HUDEP-2 (cell line): ENCODE measurements at regions not wholly inside any gene's neighbourhood (a gene's known extent, or its start where the extent isn't known, plus 50 kb on each side); places are given as distances from the start of the nearest gene placed in this dataset.
A peak's percentile ranks its signal among the peaks of the same experiment; 100 is the strongest.

Experiments used
- DNase-seq, 76 experiments: peaks; one replicate each; lab custom pipeline; 2025; ENCODE audit not compliant: unreplicated experiment in 76 of 76; lab: John Stamatoyannopoulos, UW

DNA sequence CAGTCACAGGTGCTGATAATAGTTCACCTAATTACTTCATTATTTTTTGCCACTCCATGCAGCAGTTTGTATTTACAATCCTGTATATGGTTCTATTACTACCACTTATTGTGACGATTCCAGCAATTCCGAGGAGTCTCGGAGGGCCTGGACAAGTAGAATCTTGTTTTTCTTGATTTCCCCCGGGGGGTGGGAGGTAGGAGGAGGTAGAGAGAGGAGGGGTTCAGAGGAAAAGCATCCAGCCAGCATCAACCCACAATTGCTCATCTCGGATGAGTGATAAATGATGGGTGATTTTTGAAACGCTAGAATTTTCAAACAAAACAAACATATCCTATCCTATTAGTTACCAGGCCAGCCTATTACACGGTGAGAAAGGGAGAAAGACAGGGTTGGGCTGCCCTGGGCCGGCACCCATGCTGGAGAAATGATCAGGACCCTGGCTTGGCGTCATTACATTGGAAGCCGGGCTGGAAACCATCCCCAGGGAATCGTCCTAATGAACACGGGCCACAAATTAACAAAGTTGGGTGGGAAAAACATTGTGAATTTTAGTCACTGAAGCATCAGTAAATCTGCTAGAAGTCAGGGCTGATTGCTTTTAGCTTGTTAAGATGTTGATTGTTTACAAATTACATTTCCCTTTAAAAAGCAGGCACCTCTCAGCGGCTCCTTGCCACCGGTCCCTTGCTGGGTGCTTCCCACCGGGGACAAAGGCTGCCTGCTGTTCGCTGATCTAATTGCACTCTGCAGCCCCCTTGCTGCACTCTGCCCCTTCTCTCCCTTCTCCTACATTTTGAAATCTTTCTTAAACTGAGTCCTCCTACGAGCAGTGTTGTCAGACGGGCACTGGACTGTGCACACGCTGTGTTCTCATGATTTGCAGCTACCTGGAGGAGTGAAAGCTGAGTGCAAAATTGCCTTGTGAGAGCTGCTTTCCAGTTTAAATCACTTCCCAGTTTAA is 95.5 kb downstream of the FAM204A start:
- no peak for DNase-seq

DNA sequence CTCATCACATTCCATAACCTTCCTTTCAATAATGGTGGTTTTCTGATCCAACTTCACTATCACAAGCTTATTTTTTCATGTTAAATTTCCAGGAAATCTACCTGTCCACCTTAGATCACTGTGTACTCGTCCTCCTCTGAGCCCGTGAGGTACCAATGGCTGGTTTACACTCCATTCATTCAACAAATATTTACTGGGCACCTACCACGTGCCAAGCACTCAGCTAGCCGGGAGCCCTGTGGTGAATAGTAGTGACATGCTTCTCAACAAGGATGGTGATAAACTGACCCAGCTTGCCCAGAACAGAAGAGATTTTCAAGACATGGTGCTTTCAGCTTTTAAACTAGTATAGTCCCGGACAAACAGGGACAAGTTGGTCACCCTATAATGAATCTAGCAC is 98.2 kb downstream of the FAM204A start:
- no peak for DNase-seq

- peak in 54 of 76 experiments; percentile 2 to 70 (median 28) for DNase-seq
Observed at GRCh38 chr10:118241229-118242137, 100.6 kb downstream of the FAM204A start.

- no peak for DNase-seq
Observed at GRCh38 chr10:118239236-118239630, 102.9 kb downstream of the FAM204A start.

DNA sequence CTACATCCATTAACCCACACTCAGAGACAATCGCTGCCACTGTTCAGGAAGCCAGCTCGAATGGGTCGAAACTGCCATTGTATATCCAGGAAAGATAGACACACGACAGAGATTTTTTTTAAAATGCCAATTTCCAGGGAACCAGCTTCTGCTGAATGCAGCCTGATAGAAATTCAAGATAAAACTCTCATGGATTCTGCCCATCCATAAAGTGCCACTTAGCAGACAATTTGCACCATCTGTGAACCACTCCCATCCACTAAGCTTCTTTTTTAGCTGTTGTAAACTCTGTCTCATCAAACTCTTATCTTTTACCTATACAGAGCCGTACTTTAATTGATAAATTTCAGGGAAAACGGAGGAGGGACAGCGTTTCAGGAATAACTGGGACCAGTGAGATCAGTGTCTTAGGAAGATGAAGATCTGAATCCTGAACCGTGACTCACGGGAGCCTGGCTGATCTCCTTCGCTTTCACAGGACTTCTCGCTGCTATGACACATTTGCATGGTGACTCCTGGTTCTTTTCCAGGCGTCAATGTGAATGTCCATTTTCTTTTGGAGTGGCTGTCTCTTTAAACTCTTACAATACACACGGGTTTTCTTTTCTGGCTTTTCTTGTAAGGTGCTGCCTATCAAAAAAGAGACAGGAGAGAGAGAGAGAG is 103.4 kb downstream of the FAM204A start:
- DNase-seq = no peak

GRCh38 chr10:118237930-118238329 is 104.2 kb downstream of the FAM204A start:
- DNase-seq = no peak

GRCh38 chr10:118234683-118235082 is 107.4 kb downstream of the FAM204A start:
- DNase-seq = no peak

GRCh38 chr10:118220346-118220850 is 121.7 kb downstream of the FAM204A start:
- DNase-seq = no peak

GRCh38 chr10:118218562-118218961 is 123.6 kb downstream of the FAM204A start:
- DNase-seq = no peak

DNA sequence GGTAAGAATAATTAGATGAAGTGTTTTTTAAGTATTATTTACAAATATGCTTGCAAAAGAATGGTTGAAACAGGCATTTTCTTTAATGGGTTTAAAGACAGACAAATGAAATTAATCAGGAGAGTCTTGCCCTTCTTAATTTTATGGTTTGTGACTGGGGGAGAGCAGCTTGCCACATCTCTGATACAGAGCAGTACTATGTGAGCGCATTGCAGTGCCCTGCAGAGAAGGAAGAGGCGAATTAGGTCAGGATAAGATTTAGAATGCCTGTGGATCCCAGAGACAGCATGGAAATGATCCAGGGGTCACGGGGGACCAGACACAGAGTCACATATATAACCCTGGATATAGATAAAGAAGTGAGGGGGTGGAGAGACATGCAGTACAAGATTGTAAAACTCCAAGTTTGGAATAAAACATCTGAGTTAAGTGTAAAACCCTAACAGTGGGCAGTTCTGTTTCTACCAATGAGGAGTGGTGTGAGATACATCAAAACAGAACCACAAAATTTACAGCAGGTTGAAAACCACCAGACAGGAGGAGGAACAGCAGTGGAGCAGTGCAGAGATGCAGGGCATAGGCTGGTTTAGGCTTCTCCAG is 125.5 kb downstream of the FAM204A start:
- DNase-seq = no peak

DNA sequence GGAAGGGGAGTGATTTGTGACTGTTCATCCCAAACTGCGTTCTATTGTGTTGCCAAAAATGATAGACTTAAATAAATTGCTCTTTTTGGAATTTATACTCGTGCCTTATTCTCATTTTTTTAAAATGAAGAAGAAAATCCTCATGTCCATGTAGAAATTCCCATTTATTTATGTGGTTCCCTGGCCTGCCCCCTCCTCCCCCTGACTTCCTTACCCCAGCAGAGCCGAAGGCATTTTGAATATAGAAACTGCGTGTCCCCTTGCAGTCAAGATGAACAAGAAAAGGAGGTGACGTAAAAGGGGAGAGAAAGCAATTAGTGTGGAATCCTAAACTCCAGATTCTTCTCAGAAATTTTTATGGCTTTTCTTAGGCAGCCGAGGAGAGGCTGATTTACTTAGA is 126.1 kb downstream of the FAM204A start:
- DNase-seq = no peak

GRCh38 chr10:118214776-118215175 is 127.3 kb downstream of the FAM204A start:
- no peak for DNase-seq

GRCh38 chr10:118213436-118213835 is 128.7 kb downstream of the FAM204A start:
- DNase-seq = no peak

GRCh38 chr10:118210276-118210675 is 131.8 kb downstream of the FAM204A start:
- no peak for DNase-seq

GRCh38 chr10:118209215-118209614 is 132.9 kb downstream of the FAM204A start:
- no peak for DNase-seq

- DNase-seq = no peak
Observed at GRCh38 chr10:118207470-118208007, 134.6 kb downstream of the FAM204A start.

- DNase-seq = no peak
Observed at GRCh38 chr10:118204292-118204943, 137.7 kb downstream of the FAM204A start.

- DNase-seq = no peak
Observed at GRCh38 chr10:118203461-118203860, 138.7 kb downstream of the FAM204A start.

- no peak for DNase-seq
Observed at GRCh38 chr10:118195729-118196128, 146.4 kb downstream of the FAM204A start.
